B cell (primary cell): ENCODE measurements at regions not wholly inside any gene's neighbourhood (a gene's known extent, or its start where the extent isn't known, plus 50 kb on each side); places are given as distances from the start of the nearest gene placed in this dataset.

Source experiments
- ATAC-seq: fragments of 200-7000 bp; cut with Tn5 transposase; one replicate; pipeline ENCODE4 v1.10.0; 2021; ENCODE audit warnings: low read depth, mild to moderate bottlenecking, moderate number of reproducible peaks, moderate library complexity
- CTCF ChIA-PET: fragments of 350-600 bp; sonication (Branson Sonifier 250); formaldehyde crosslinking; loops from one replicate; lab custom pipeline; 2021; ENCODE audit warnings: antibody characterized with exemption, inconsistent platforms; lab: Charles Lee
- POLR2A ChIA-PET: fragments of 350-600 bp; sonication (Branson Sonifier 250); formaldehyde crosslinking; loops from one replicate; lab custom pipeline; 2021; ENCODE audit warnings: antibody characterized with exemption; lab: Charles Lee
- DNase-seq: peaks from one replicate; pipeline ENCODE4 v3.0.0; 2013
- H2AFZ ChIP-seq: 2 replicates; pipeline ENCODE4 v1.6.1; 2012; ENCODE audit warnings: mild to moderate bottlenecking, low read depth, low read length; ENCODE audit not compliant: insufficient read depth, poor library complexity, severe bottlenecking
- H3K27ac ChIP-seq, 2 donors: 1 replicate in 1 of 2; 2 replicates in 1 of 2; pipeline ENCODE4 v1.5.1; 2012 to 2013; ENCODE audit warnings: low read length in 2 of 2, mild to moderate bottlenecking in 2 of 2, moderate library complexity in 1 of 2
- H3K27me3 ChIP-seq, 4 experiments: fragments of 200-600 bp in 1 of 4; sonication (generic) in 1 of 4; replicated peaks in 1 of 4; 1 replicate in 2 of 4; 2 replicates in 2 of 4; pipeline versions ENCODE4 v1.6.1 to v1.7.0; 2013 to 2016; ENCODE audit warnings: low read length in 3 of 4, mild to moderate bottlenecking in 2 of 4, mixed read lengths in 1 of 4, moderate library complexity in 1 of 4; ENCODE audit not compliant: insufficient read depth in 4 of 4, control insufficient read depth in 3 of 4; ENCODE audit errors: control extremely low read depth in 1 of 4
- H3K36me3 ChIP-seq, 2 experiments: replicated peaks in 1 of 2; 1 replicate in 1 of 2; 2 replicates in 1 of 2; pipeline versions ENCODE4 v1.6.1 to v1.7.1; 2013; ENCODE audit warnings: low read length in 1 of 2; ENCODE audit not compliant: insufficient read depth in 2 of 2, control insufficient read depth in 1 of 2; ENCODE audit errors: control extremely low read depth in 1 of 2, extremely low read depth in 1 of 2
- H3K4me1 ChIP-seq, 2 donors: fragments of 200-600 bp in 1 of 2; sonication (generic) in 1 of 2; 1 replicate in 1 of 2; 2 replicates in 1 of 2; pipeline versions ENCODE4 v1.5.1 to v1.6.1; 2013 to 2017; ENCODE audit warnings: low read length in 2 of 2; ENCODE audit not compliant: control insufficient read depth in 2 of 2, insufficient read depth in 2 of 2
- H3K4me2 ChIP-seq: replicated peaks from 2 replicates; pipeline ENCODE3; 2012; ENCODE audit warnings: mild to moderate bottlenecking, low read depth, low read length; ENCODE audit not compliant: poor library complexity, severe bottlenecking
- H3K4me3 ChIP-seq, 5 experiments: fragments of 200-600 bp in 1 of 5; sonication (generic) in 1 of 5; 1 replicate in 3 of 5; 2 replicates in 2 of 5; pipeline versions ENCODE4 v1.5.1 to v1.7.0; 2011 to 2016; ENCODE audit warnings: low read length in 4 of 5, mild to moderate bottlenecking in 4 of 5, low read depth in 2 of 5, control low read depth in 1 of 5, moderate library complexity in 1 of 5; ENCODE audit not compliant: insufficient read depth in 1 of 5; ENCODE audit errors: control extremely low read depth in 1 of 5, extremely low read depth in 1 of 5
- H3K79me2 ChIP-seq: fragments of 200-600 bp; sonication (generic); one replicate; pipeline ENCODE4 v1.6.0; 2016; ENCODE audit warnings: low read length; ENCODE audit not compliant: control insufficient read depth, insufficient read depth
- H3K9ac ChIP-seq: fragments of 200-600 bp; sonication (generic); 2 replicates; pipeline ENCODE4 v1.6.1; 2017; ENCODE audit warnings: mild to moderate bottlenecking, low read length, moderate library complexity
- H3K9me3 ChIP-seq, 3 donors: one replicate each; pipeline versions ENCODE4 v1.6.1 to v1.7.1; 2013; ENCODE audit warnings: low read length in 2 of 3; ENCODE audit not compliant: control insufficient read depth in 2 of 3, insufficient read depth in 1 of 3; ENCODE audit errors: control extremely low read depth in 1 of 3
- H4K20me1 ChIP-seq: 2 replicates; pipeline ENCODE4 v1.6.0; 2012; ENCODE audit warnings: mild to moderate bottlenecking, low read length; ENCODE audit not compliant: insufficient read depth, control insufficient read depth, poor library complexity, severe bottlenecking
- H3K27ac Mint-ChIP-seq: one replicate; pipeline ENCODE4 v1.8.0; 2021; ENCODE audit warnings: mixed read lengths
- H3K27me3 Mint-ChIP-seq: one replicate; pipeline ENCODE4 v1.8.0; 2021; ENCODE audit warnings: mixed read lengths
- H3K4me1 Mint-ChIP-seq: one replicate; pipeline ENCODE4 v1.8.0; 2021; ENCODE audit warnings: mixed read lengths
- H3K4me3 Mint-ChIP-seq: one replicate; pipeline ENCODE4 v1.8.0; 2021; ENCODE audit warnings: mixed read lengths
- H3K9me3 Mint-ChIP-seq: one replicate; pipeline ENCODE4 v1.8.0; 2022; ENCODE audit warnings: mixed read lengths; ENCODE audit not compliant: insufficient read depth
- CTCF ChIP-seq: fragments of 200-600 bp; IDR thresholded peaks from one replicate; pipeline ENCODE4 v1.8.0; 2022; ENCODE audit warnings: antibody characterized with exemption, mild to moderate bottlenecking
- EZH2 ChIP-seq: IDR thresholded peaks from 2 replicates; pipeline ENCODE4 v1.6.1; 2012; ENCODE audit warnings: borderline replicate concordance, low read depth, mild to moderate bottlenecking, moderate library complexity, low read length; ENCODE audit not compliant: insufficient read depth, poor library complexity, severe bottlenecking
- WGBS: methylation state at CpG from one replicate; pipeline ENCODE4 v1.1.5; 2013; ENCODE audit warnings: missing lambda C conversion rate; ENCODE audit not compliant: insufficient coverage; 5-methylcytosine and 5-hydroxymethylcytosine counted together
- intact Hi-C: fragments of 100-400 bp; cut with micrococcal nuclease; formaldehyde crosslinking; loops from one replicate; pipeline ENCODE4 v1.10.0; 2022

GRCh38 chr6:140670021-140670420, 1295.6 kb upstream of the CITED2 start:
- Histone ChIP-seq H3K4me3 (no peak overlapping the region), H3K36me3 (no peaks in the 10 kb centered on the region), H3K79me2 (no peaks in the 10 kb centered on the region), H3K27ac (no peak overlapping the region), H3K4me2 (no peak overlapping the region), H3K9ac (no peak overlapping the region), H3K4me1 (no peaks in the 10 kb centered on the region), H3K9me3 (no peaks in the 10 kb centered on the region), H2AFZ (no peak overlapping the region), H4K20me1 (no peaks in the 10 kb centered on the region), H3K27me3 (no peaks in the 10 kb centered on the region)
- intact Hi-C loops = no loop called here
- POLR2A ChIA-PET = no interaction called here
- CTCF ChIA-PET = no interaction called here
- H3K9me3 Mint-ChIP-seq = no peaks in the 10 kb centered on the region
- H3K4me3 Mint-ChIP-seq = no peak overlapping the region
- H3K27me3 Mint-ChIP-seq = no peaks in the 10 kb centered on the region
- DNase-seq = no peak
- no peaks in the 10 kb centered on the region for H3K4me1 Mint-ChIP-seq
- WGBS = no CpG with 5 or more reads among the region's 1 CpG
- no peak for TF ChIP-seq CTCF
- TF ChIP-seq EZH2 = no peak
- no peak overlapping the region for H3K27ac Mint-ChIP-seq
- no peak for ATAC-seq

- H3K9me3 ChIP-seq = no peaks in the 10 kb centered on the region
- Mint-ChIP-seq H3K9me3 (no peaks in the 10 kb centered on the region), H3K27ac (no peak overlapping the region), H3K4me3 (no peak overlapping the region), H3K27me3 (no peaks in the 10 kb centered on the region), H3K4me1 (no peaks in the 10 kb centered on the region)
- no peaks in the 10 kb centered on the region for H3K4me1 ChIP-seq
- DNase-seq = no peak
- no peak overlapping the region for H3K4me3 ChIP-seq
- no peak overlapping the region for H3K27ac ChIP-seq
- ChIA-PET CTCF (no interaction called here), POLR2A (no interaction called here)
- TF ChIP-seq CTCF (no peak), EZH2 (no peak)
- no peak overlapping the region for H2AFZ ChIP-seq
- no peak overlapping the region for H3K9ac ChIP-seq
- H3K27me3 ChIP-seq = no peaks in the 10 kb centered on the region
- no peaks in the 10 kb centered on the region for H3K36me3 ChIP-seq
- no peak overlapping the region for H3K4me2 ChIP-seq
- no CpG with 5 or more reads among the region's 3 CpGs for WGBS
- intact Hi-C loops = no loop called here
- no peak for ATAC-seq
- H3K79me2 ChIP-seq = no peaks in the 10 kb centered on the region
- no peaks in the 10 kb centered on the region for H4K20me1 ChIP-seq
Measured at GRCh38 chr6:140669321-140669720, 1294.9 kb upstream of the CITED2 start.
